ENCODE measurements at regions not wholly inside any gene's neighbourhood (a gene's known extent, or its start where the extent isn't known, plus 50 kb on each side); places are given as distances from the start of the nearest gene placed in this dataset.
"Not testable (repeated sequence)": the region's sequence is repeated elsewhere in the genome, so short reads cannot be mapped to it uniquely, and the experiment has no call there.

GRCh38 chr11:67824861-67825260, 150.4 kb upstream of the ALDH3B2 start:
- TF ChIP-seq CTCF (IDR thresholded peaks at IDR 0.05); EP300 (IDR thresholded peaks at IDR 0.05; ENCODE audit: low read depth): not testable (repeated sequence)
